Activated B cell treated with CpG ODN at 0.5 μM for 24 hours (primary cell): ENCODE measurements at regions not wholly inside any gene's neighbourhood (a gene's known extent, or its start where the extent isn't known, plus 50 kb on each side); places are given as distances from the start of the nearest gene placed in this dataset.

Experiments used
- ATAC-seq: fragments of 200-7000 bp; cut with Tn5 transposase; one replicate; pipeline ENCODE4 v1.10.0; 2021; ENCODE audit warnings: low read depth, mild to moderate bottlenecking, moderate library complexity
- CTCF ChIA-PET: fragments of 350-600 bp; sonication (Branson Sonifier 250); formaldehyde crosslinking; loops from one replicate; lab custom pipeline; 2021; ENCODE audit warnings: antibody characterized with exemption; lab: Charles Lee
- POLR2A ChIA-PET: fragments of 350-600 bp; sonication (Branson Sonifier 250); formaldehyde crosslinking; loops from one replicate; lab custom pipeline; 2021; ENCODE audit warnings: antibody characterized with exemption; lab: Charles Lee
- DNase-seq: peaks from one replicate; pipeline ENCODE4 v3.0.0; 2022
- H3K27ac Mint-ChIP-seq: one replicate; pipeline ENCODE4 v1.8.0; 2020; ENCODE audit warnings: mixed read lengths
- H3K27me3 Mint-ChIP-seq: one replicate; pipeline ENCODE4 v1.8.0; 2021; ENCODE audit warnings: mixed read lengths
- H3K36me3 Mint-ChIP-seq: one replicate; pipeline ENCODE4 v1.8.0; 2021; ENCODE audit warnings: low read depth, mixed read lengths
- H3K4me1 Mint-ChIP-seq: one replicate; pipeline ENCODE4 v1.8.0; 2021; ENCODE audit warnings: mixed read lengths
- H3K4me3 Mint-ChIP-seq: one replicate; pipeline ENCODE4 v1.8.0; 2020; ENCODE audit warnings: mild to moderate bottlenecking, mixed read lengths
- H3K9me3 Mint-ChIP-seq: one replicate; pipeline ENCODE4 v1.8.0; 2020; ENCODE audit warnings: mixed read lengths
- intact Hi-C: fragments of 100-400 bp; cut with micrococcal nuclease; formaldehyde crosslinking; loops from one replicate; pipeline ENCODE4 v1.15.1; 2024
- TF ChIP-seq, protein P1 (sequence below): fragments of 200-600 bp; IDR thresholded peaks from one replicate; pipeline ENCODE4 v1.8.0; 2022; ENCODE audit warnings: antibody characterized with exemption, mild to moderate bottlenecking

GRCh38 chr11:128214263-128214662 lies 373.1 kb downstream of the ETS1 start:
- Mint-ChIP-seq H3K4me1 (no peaks in the 10 kb centered on the region), H3K27ac (no peak overlapping the region), H3K4me3 (no peak overlapping the region), H3K9me3 (no peaks in the 10 kb centered on the region), H3K36me3 (no peaks in the 10 kb centered on the region), H3K27me3 (no peaks in the 10 kb centered on the region)
- CTCF ChIA-PET = interaction anchor here (1.1 kb wide), 1 partner anchor 42 kb away, joined by 3 read pairs; no protein-coding TSS in a partner anchor
- intact Hi-C loops = no loop called here
- no peak for DNase-seq
- TF ChIP-seq, protein P1, sequence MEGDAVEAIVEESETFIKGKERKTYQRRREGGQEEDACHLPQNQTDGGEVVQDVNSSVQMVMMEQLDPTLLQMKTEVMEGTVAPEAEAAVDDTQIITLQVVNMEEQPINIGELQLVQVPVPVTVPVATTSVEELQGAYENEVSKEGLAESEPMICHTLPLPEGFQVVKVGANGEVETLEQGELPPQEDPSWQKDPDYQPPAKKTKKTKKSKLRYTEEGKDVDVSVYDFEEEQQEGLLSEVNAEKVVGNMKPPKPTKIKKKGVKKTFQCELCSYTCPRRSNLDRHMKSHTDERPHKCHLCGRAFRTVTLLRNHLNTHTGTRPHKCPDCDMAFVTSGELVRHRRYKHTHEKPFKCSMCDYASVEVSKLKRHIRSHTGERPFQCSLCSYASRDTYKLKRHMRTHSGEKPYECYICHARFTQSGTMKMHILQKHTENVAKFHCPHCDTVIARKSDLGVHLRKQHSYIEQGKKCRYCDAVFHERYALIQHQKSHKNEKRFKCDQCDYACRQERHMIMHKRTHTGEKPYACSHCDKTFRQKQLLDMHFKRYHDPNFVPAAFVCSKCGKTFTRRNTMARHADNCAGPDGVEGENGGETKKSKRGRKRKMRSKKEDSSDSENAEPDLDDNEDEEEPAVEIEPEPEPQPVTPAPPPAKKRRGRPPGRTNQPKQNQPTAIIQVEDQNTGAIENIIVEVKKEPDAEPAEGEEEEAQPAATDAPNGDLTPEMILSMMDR = no peak
- no peak for ATAC-seq
- POLR2A ChIA-PET = interaction anchor here (0.6 kb wide), 1 partner anchor 46 kb away, joined by 4 read pairs; no protein-coding TSS in a partner anchor

- no peak for DNase-seq
- POLR2A ChIA-PET = no interaction called here
- H3K4me1 Mint-ChIP-seq = no peaks in the 10 kb centered on the region
- no peaks in the 10 kb centered on the region for H3K36me3 Mint-ChIP-seq
- TF ChIP-seq, protein P1 = no peak
- no peak overlapping the region for H3K27ac Mint-ChIP-seq
- intact Hi-C loops = no loop called here
- no peaks in the 10 kb centered on the region for H3K9me3 Mint-ChIP-seq
- no peak overlapping the region for H3K4me3 Mint-ChIP-seq
- H3K27me3 Mint-ChIP-seq = no peaks in the 10 kb centered on the region
- CTCF ChIA-PET = no interaction called here
- no peak for ATAC-seq
These were observed 373.9 kb downstream of the ETS1 start for GRCh38 chr11:128213461-128213860.

- CTCF ChIA-PET = interaction anchor here (1.0 kb wide), 1 partner anchor 55 kb away, joined by 3 read pairs; no protein-coding TSS in a partner anchor
- intact Hi-C loops = no loop called here
- no peaks in the 10 kb centered on the region for H3K9me3 Mint-ChIP-seq
- no peaks in the 10 kb centered on the region for H3K36me3 Mint-ChIP-seq
- TF ChIP-seq, protein P1 = no peak
- no peak overlapping the region for H3K27ac Mint-ChIP-seq
- no peak overlapping the region for H3K4me3 Mint-ChIP-seq
- ATAC-seq (no peak), DNase-seq (no peak)
- H3K27me3 Mint-ChIP-seq = no peaks in the 10 kb centered on the region
- POLR2A ChIA-PET = no interaction called here
- H3K4me1 Mint-ChIP-seq = no peaks in the 10 kb centered on the region
These were observed 375.0 kb downstream of the ETS1 start for GRCh38 chr11:128212324-128212723.

GRCh38 chr11:128210148-128210940 lies 377.0 kb downstream of the ETS1 start:
- Mint-ChIP-seq H3K27me3 (no peaks in the 10 kb centered on the region), H3K27ac (no peak overlapping the region), H3K4me3 (no peak overlapping the region), H3K36me3 (no peaks in the 10 kb centered on the region), H3K9me3 (peaks cover 2% of the 10 kb centered on the region), H3K4me1 (no peaks in the 10 kb centered on the region)
- intact Hi-C loops = no loop called here
- DNase-seq (no peak), ATAC-seq (no peak)
- TF ChIP-seq, protein P1 = no peak
- POLR2A ChIA-PET = no interaction called here
- CTCF ChIA-PET = no interaction called here

- DNase-seq = no peak
- ATAC-seq = no peak
- CTCF ChIA-PET = no interaction called here
- Mint-ChIP-seq H3K27ac (no peak overlapping the region), H3K4me3 (no peak overlapping the region), H3K4me1 (no peaks in the 10 kb centered on the region), H3K9me3 (peaks cover 2% of the 10 kb centered on the region), H3K27me3 (no peaks in the 10 kb centered on the region), H3K36me3 (no peaks in the 10 kb centered on the region)
- POLR2A ChIA-PET = interaction anchor here (0.6 kb wide), 1 partner anchor 334 kb away, joined by 5 read pairs; no protein-coding TSS in a partner anchor
- TF ChIP-seq, protein P1 = no peak
- intact Hi-C loops = no loop called here
These were observed 378.3 kb downstream of the ETS1 start for GRCh38 chr11:128209138-128209435.
